GM23338 (cell line): ENCODE measurements at regions not wholly inside any gene's neighbourhood (a gene's known extent, or its start where the extent isn't known, plus 50 kb on each side); places are given as distances from the start of the nearest gene placed in this dataset.
A peak's percentile ranks its signal among the peaks of the same experiment; 100 is the strongest.

Experiments used
- ATAC-seq: fragments of 200-7000 bp; cut with Tn5 transposase; 3 replicates; pipeline ENCODE4 v1.9.1; 2020
- DNase-seq: peaks from one replicate; pipeline ENCODE4 v3.0.0-alpha.2; 2015; ENCODE audit warnings: low spot score
- H2AFZ ChIP-seq: fragments of 200-600 bp; sonication (generic); 2 replicates; pipeline ENCODE4 v1.8.0; 2016; ENCODE audit warnings: antibody characterized with exemption, mild to moderate bottlenecking, moderate library complexity
- H3F3A ChIP-seq: fragments of 200-600 bp; sonication (generic); replicated peaks from 2 replicates; pipeline ENCODE4 v1.8.0; 2017; ENCODE audit warnings: antibody characterized with exemption, mixed run types, low read depth
- H3K27ac ChIP-seq: fragments of 200-600 bp; sonication (generic); 2 replicates; pipeline ENCODE4 v1.6.1; 2016; ENCODE audit warnings: low read depth
- H3K27me3 ChIP-seq: fragments of 200-600 bp; sonication (generic); 2 replicates; pipeline ENCODE4 v1.8.0; 2016; ENCODE audit warnings: mild to moderate bottlenecking, mixed run types, moderate library complexity; ENCODE audit not compliant: insufficient read depth
- H3K36me3 ChIP-seq: fragments of 200-600 bp; sonication (generic); 2 replicates; pipeline ENCODE4 v1.8.0; 2016; ENCODE audit warnings: mild to moderate bottlenecking; ENCODE audit not compliant: insufficient read depth
- H3K4me1 ChIP-seq: fragments of 200-600 bp; sonication (generic); 2 replicates; pipeline ENCODE4 v1.8.0; 2016; ENCODE audit warnings: mild to moderate bottlenecking, moderate library complexity; ENCODE audit not compliant: insufficient read depth
- H3K4me2 ChIP-seq: fragments of 200-600 bp; sonication (generic); 2 replicates; pipeline ENCODE4 v1.7.1; 2017; ENCODE audit warnings: mixed run types
- H3K4me3 ChIP-seq: fragments of 200-600 bp; sonication (generic); 2 replicates; pipeline ENCODE4 v1.6.1; 2016; ENCODE audit warnings: mixed run types
- H3K79me2 ChIP-seq: fragments of 200-600 bp; sonication (generic); replicated peaks from 2 replicates; pipeline ENCODE4 v1.8.0; 2017; ENCODE audit warnings: mild to moderate bottlenecking; ENCODE audit not compliant: insufficient read depth
- H3K9me2 ChIP-seq: fragments of 200-600 bp; sonication (generic); 2 replicates; pipeline ENCODE4 v1.8.0; 2017; ENCODE audit not compliant: insufficient read depth
- H4K20me1 ChIP-seq: fragments of 200-600 bp; sonication (generic); replicated peaks from 2 replicates; pipeline ENCODE4 v1.8.0; 2017; ENCODE audit warnings: mild to moderate bottlenecking; ENCODE audit not compliant: insufficient read depth
- H3K27ac Mint-ChIP-seq: 2 replicates; pipeline ENCODE4 v1.8.0; 2020; ENCODE audit warnings: inconsistent platforms, mild to moderate bottlenecking, moderate library complexity, mixed read lengths
- H3K27me3 Mint-ChIP-seq: 3 replicates; pipeline ENCODE4 v1.8.0; 2022; ENCODE audit warnings: low read depth, mild to moderate bottlenecking, moderate library complexity, mixed read lengths, inconsistent platforms; ENCODE audit not compliant: insufficient read depth, poor library complexity
- H3K36me3 Mint-ChIP-seq: 3 replicates; pipeline ENCODE4 v1.8.0; 2021; ENCODE audit warnings: low read depth, mild to moderate bottlenecking, inconsistent platforms, moderate library complexity, mixed read lengths
- H3K4me1 Mint-ChIP-seq: 3 replicates; pipeline ENCODE4 v1.8.0; 2020; ENCODE audit warnings: mild to moderate bottlenecking, inconsistent platforms, mixed read lengths
- H3K4me3 Mint-ChIP-seq: 3 replicates; pipeline ENCODE4 v1.8.0; 2021; ENCODE audit warnings: moderate library complexity, mild to moderate bottlenecking, inconsistent platforms, mixed read lengths
- H3K9me3 Mint-ChIP-seq: 3 replicates; pipeline ENCODE4 v1.8.0; 2020; ENCODE audit warnings: moderate library complexity, mild to moderate bottlenecking, inconsistent platforms, mixed read lengths
- CREB1 ChIP-seq: fragments of 250-450 bp; sonication (Bioruptor Pico); IDR thresholded peaks from 2 replicates; pipeline ENCODE4 v1.5.0; 2020; ENCODE audit warnings: low read depth, mild to moderate bottlenecking, moderate library complexity
- EZH2 ChIP-seq: fragments of 200-600 bp; sonication (generic); IDR thresholded peaks from one replicate; pipeline ENCODE4 v1.8.0; 2017; ENCODE audit warnings: antibody characterized with exemption, mild to moderate bottlenecking, low read depth; ENCODE audit not compliant: unreplicated experiment
- EZH2phosphoT487 ChIP-seq: fragments of 200-600 bp; sonication (generic); IDR thresholded peaks from one replicate; pipeline ENCODE4 v1.8.1; 2018; ENCODE audit warnings: antibody characterized with exemption; ENCODE audit not compliant: unreplicated experiment
- JUNB ChIP-seq: IDR thresholded peaks from one replicate; pipeline ENCODE4 v1.6.1; 2016; ENCODE audit warnings: antibody characterized with exemption; ENCODE audit not compliant: unreplicated experiment
- NANOG ChIP-seq: IDR thresholded peaks from 2 replicates; pipeline ENCODE4 v1.6.1; 2016; ENCODE audit warnings: antibody characterized with exemption, borderline replicate concordance
- POLR2AphosphoS5 ChIP-seq: IDR thresholded peaks from 2 replicates; pipeline ENCODE4 v1.6.1; 2016; ENCODE audit warnings: antibody characterized with exemption, low read depth
- STAT1 ChIP-seq: IDR thresholded peaks from one replicate; pipeline ENCODE4 v1.6.1; 2016; ENCODE audit warnings: antibody characterized with exemption; ENCODE audit not compliant: unreplicated experiment
- ZNF114 ChIP-seq: fragments of 250-450 bp; sonication (Bioruptor Pico); IDR thresholded peaks from 2 replicates; pipeline ENCODE4 v1.5.0; 2020; ENCODE audit warnings: mild to moderate bottlenecking, moderate library complexity
- ZNF331 ChIP-seq: fragments of 250-450 bp; sonication (Bioruptor Pico); IDR thresholded peaks from 2 replicates; pipeline ENCODE4 v1.5.0; 2020; ENCODE audit warnings: low read depth, mild to moderate bottlenecking, moderate library complexity
- TF ChIP-seq, protein P1 (sequence below), 2 experiments: fragments of 200-600 bp in 1 of 2; sonication (generic) in 1 of 2; conservative IDR thresholded peaks; 2 replicates each; pipeline versions ENCODE4 v1.5.1 to v1.6.1; 2016 to 2017; ENCODE audit warnings: antibody characterized with exemption in 2 of 2, low read depth in 2 of 2, mild to moderate bottlenecking in 2 of 2, moderate library complexity in 1 of 2
- TF ChIP-seq, protein P2 (sequence below): IDR thresholded peaks from one replicate; pipeline ENCODE4 v1.6.1; 2018; ENCODE audit warnings: antibody characterized with exemption; ENCODE audit not compliant: unreplicated experiment
- TF ChIP-seq, protein P3 (sequence below): fragments of 250-450 bp; sonication (Bioruptor Pico); IDR thresholded peaks from 2 replicates; pipeline ENCODE4 v1.5.0; 2020; ENCODE audit warnings: mild to moderate bottlenecking, moderate library complexity
- TF ChIP-seq, protein P4 (sequence below): IDR thresholded peaks from 2 replicates; pipeline ENCODE4 v1.6.1; 2016; ENCODE audit warnings: antibody characterized with exemption

DNA sequence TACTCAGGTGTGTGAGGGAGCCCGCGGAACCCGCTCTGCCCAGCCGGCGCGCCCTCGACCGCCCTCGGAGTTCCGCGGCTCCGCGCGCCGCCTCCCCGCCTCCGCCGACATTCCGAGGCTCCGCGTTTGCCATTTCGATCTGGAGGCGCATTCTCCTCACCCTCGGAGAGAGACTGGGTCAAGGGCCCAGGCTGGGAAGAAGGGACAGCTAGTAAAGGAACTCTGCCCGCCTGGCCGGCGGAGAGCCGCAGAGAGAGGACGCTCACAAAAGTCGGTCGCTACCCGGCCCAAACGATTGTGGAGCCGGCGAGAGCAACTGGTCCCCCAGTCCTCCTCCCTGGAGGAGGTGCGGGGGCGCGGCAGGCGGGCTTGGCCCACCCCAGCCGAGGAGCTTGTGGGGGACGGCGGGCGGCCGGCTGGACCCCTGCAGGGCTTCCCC lies 74.5 kb upstream of the LEP start:
- Histone ChIP-seq H3K27ac (no peak overlapping the region), H3K4me3 (peak overlapping the region; percentile 90), H3K4me1 (peaks cover 11% of the 10 kb centered on the region), H3K79me2 (no peaks in the 10 kb centered on the region), H3K9me2 (peaks cover 3% of the 10 kb centered on the region; the same call in 1 of the 2 replicates), H3K4me2 (peak overlapping the region; percentile 98), H3K36me3 (no peaks in the 10 kb centered on the region), H3F3A (peaks cover 4% of the 10 kb centered on the region; the same call in 1 of the 2 replicates), H2AFZ (peak overlapping the region; percentile 99), H4K20me1 (no peaks in the 10 kb centered on the region), H3K27me3 (peaks cover 99% of the 10 kb centered on the region)
- Mint-ChIP-seq H3K9me3 (no peaks in the 10 kb centered on the region; the same call in 2 of the 3 replicates), H3K36me3 (no peaks in the 10 kb centered on the region; the same call in 2 of the 3 replicates), H3K27me3 (peaks cover 68% of the 10 kb centered on the region), H3K4me1 (peaks cover 35% of the 10 kb centered on the region), H3K27ac (no peak overlapping the region), H3K4me3 (peak overlapping the region; percentile 80)
- ATAC-seq (peak; percentile 26), DNase-seq (peak; percentile 70)
- TF ChIP-seq NANOG (no peak), ZNF114 (no peak), ZNF331 (no peak), STAT1 (no peak), EZH2phosphoT487 (peak; percentile 93), JUNB (no peak), CREB1 (no peak), POLR2AphosphoS5 (no peak), EZH2 (peak; percentile 97)
- TF ChIP-seq, protein P1, sequence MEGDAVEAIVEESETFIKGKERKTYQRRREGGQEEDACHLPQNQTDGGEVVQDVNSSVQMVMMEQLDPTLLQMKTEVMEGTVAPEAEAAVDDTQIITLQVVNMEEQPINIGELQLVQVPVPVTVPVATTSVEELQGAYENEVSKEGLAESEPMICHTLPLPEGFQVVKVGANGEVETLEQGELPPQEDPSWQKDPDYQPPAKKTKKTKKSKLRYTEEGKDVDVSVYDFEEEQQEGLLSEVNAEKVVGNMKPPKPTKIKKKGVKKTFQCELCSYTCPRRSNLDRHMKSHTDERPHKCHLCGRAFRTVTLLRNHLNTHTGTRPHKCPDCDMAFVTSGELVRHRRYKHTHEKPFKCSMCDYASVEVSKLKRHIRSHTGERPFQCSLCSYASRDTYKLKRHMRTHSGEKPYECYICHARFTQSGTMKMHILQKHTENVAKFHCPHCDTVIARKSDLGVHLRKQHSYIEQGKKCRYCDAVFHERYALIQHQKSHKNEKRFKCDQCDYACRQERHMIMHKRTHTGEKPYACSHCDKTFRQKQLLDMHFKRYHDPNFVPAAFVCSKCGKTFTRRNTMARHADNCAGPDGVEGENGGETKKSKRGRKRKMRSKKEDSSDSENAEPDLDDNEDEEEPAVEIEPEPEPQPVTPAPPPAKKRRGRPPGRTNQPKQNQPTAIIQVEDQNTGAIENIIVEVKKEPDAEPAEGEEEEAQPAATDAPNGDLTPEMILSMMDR (conservative IDR thresholded peaks at IDR 0.05; ENCODE audit: low read depth in 2 of 2): no peak
- TF ChIP-seq, protein P2, sequence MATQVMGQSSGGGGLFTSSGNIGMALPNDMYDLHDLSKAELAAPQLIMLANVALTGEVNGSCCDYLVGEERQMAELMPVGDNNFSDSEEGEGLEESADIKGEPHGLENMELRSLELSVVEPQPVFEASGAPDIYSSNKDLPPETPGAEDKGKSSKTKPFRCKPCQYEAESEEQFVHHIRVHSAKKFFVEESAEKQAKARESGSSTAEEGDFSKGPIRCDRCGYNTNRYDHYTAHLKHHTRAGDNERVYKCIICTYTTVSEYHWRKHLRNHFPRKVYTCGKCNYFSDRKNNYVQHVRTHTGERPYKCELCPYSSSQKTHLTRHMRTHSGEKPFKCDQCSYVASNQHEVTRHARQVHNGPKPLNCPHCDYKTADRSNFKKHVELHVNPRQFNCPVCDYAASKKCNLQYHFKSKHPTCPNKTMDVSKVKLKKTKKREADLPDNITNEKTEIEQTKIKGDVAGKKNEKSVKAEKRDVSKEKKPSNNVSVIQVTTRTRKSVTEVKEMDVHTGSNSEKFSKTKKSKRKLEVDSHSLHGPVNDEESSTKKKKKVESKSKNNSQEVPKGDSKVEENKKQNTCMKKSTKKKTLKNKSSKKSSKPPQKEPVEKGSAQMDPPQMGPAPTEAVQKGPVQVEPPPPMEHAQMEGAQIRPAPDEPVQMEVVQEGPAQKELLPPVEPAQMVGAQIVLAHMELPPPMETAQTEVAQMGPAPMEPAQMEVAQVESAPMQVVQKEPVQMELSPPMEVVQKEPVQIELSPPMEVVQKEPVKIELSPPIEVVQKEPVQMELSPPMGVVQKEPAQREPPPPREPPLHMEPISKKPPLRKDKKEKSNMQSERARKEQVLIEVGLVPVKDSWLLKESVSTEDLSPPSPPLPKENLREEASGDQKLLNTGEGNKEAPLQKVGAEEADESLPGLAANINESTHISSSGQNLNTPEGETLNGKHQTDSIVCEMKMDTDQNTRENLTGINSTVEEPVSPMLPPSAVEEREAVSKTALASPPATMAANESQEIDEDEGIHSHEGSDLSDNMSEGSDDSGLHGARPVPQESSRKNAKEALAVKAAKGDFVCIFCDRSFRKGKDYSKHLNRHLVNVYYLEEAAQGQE: no peak
- TF ChIP-seq, protein P3, sequence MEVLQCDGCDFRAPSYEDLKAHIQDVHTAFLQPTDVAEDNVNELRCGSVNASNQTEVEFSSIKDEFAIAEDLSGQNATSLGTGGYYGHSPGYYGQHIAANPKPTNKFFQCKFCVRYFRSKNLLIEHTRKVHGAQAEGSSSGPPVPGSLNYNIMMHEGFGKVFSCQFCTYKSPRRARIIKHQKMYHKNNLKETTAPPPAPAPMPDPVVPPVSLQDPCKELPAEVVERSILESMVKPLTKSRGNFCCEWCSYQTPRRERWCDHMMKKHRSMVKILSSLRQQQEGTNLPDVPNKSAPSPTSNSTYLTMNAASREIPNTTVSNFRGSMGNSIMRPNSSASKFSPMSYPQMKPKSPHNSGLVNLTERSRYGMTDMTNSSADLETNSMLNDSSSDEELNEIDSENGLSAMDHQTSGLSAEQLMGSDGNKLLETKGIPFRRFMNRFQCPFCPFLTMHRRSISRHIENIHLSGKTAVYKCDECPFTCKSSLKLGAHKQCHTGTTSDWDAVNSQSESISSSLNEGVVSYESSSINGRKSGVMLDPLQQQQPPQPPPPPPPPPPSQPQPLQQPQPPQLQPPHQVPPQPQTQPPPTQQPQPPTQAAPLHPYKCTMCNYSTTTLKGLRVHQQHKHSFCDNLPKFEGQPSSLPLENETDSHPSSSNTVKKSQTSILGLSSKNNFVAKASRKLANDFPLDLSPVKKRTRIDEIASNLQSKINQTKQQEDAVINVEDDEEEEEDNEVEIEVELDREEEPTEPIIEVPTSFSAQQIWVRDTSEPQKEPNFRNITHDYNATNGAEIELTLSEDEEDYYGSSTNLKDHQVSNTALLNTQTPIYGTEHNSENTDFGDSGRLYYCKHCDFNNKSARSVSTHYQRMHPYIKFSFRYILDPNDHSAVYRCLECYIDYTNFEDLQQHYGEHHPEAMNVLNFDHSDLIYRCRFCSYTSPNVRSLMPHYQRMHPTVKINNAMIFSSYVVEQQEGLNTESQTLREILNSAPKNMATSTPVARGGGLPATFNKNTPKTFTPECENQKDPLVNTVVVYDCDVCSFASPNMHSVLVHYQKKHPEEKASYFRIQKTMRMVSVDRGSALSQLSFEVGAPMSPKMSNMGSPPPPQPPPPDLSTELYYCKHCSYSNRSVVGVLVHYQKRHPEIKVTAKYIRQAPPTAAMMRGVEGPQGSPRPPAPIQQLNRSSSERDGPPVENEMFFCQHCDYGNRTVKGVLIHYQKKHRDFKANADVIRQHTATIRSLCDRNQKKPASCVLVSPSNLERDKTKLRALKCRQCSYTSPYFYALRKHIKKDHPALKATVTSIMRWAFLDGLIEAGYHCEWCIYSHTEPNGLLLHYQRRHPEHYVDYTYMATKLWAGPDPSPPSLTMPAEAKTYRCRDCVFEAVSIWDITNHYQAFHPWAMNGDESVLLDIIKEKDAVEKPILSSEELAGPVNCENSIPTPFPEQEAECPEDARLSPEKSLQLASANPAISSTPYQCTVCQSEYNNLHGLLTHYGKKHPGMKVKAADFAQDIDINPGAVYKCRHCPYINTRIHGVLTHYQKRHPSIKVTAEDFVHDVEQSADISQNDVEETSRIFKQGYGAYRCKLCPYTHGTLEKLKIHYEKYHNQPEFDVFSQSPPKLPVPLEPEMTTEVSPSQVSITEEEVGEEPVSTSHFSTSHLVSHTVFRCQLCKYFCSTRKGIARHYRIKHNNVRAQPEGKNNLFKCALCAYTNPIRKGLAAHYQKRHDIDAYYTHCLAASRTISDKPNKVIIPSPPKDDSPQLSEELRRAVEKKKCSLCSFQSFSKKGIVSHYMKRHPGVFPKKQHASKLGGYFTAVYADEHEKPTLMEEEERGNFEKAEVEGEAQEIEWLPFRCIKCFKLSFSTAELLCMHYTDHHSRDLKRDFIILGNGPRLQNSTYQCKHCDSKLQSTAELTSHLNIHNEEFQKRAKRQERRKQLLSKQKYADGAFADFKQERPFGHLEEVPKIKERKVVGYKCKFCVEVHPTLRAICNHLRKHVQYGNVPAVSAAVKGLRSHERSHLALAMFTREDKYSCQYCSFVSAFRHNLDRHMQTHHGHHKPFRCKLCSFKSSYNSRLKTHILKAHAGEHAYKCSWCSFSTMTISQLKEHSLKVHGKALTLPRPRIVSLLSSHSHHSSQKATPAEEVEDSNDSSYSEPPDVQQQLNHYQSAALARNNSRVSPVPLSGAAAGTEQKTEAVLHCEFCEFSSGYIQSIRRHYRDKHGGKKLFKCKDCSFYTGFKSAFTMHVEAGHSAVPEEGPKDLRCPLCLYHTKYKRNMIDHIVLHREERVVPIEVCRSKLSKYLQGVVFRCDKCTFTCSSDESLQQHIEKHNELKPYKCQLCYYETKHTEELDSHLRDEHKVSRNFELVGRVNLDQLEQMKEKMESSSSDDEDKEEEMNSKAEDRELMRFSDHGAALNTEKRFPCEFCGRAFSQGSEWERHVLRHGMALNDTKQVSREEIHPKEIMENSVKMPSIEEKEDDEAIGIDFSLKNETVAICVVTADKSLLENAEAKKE (CRISPR knock-in tag): no peak
- TF ChIP-seq, protein P4, sequence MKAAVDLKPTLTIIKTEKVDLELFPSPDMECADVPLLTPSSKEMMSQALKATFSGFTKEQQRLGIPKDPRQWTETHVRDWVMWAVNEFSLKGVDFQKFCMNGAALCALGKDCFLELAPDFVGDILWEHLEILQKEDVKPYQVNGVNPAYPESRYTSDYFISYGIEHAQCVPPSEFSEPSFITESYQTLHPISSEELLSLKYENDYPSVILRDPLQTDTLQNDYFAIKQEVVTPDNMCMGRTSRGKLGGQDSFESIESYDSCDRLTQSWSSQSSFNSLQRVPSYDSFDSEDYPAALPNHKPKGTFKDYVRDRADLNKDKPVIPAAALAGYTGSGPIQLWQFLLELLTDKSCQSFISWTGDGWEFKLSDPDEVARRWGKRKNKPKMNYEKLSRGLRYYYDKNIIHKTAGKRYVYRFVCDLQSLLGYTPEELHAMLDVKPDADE: no peak
